C4-2B (cell line): ENCODE measurements at regions not wholly inside any gene's neighbourhood (a gene's known extent, or its start where the extent isn't known, plus 50 kb on each side); places are given as distances from the start of the nearest gene placed in this dataset.

Experiments used
- CTCF ChIP-seq: fragments of 450-650 bp; conservative IDR thresholded peaks from 2 replicates; pipeline ENCODE4 v1.5.1; 2017; ENCODE audit warnings: mild to moderate bottlenecking
- ZFX ChIP-seq: fragments of 450-650 bp; IDR thresholded peaks from 2 replicates; pipeline ENCODE4 v1.6.1; 2017

- TF ChIP-seq CTCF (no peak), ZFX (no peak)
Measured at GRCh38 chr4:27714073-27714472, 853.4 kb downstream of the STIM2 start.
